Muscle of leg (tissue), 3 donors: ENCODE measurements at regions not wholly inside any gene's neighbourhood (a gene's known extent, or its start where the extent isn't known, plus 50 kb on each side); places are given as distances from the start of the nearest gene placed in this dataset.
"Not testable (repeated sequence)": the region's sequence is repeated elsewhere in the genome, so short reads cannot be mapped to it uniquely, and the experiment has no call there.

ENCODE experiments used
- DNase-seq: peaks from one replicate; pipeline ENCODE4 v3.0.0; 2013
- H3K27ac ChIP-seq: one replicate; pipeline ENCODE4 v1.5.1; 2013; ENCODE audit warnings: mild to moderate bottlenecking, low read length, control low read depth
- H3K27me3 ChIP-seq: one replicate; pipeline ENCODE4 v1.6.1; 2013; ENCODE audit warnings: low read length; ENCODE audit not compliant: control insufficient read depth, insufficient read depth
- H3K36me3 ChIP-seq: one replicate; pipeline ENCODE4 v1.6.1; 2013; ENCODE audit warnings: low read length; ENCODE audit not compliant: control insufficient read depth, insufficient read depth
- H3K4me1 ChIP-seq: one replicate; pipeline ENCODE4 v1.6.1; 2013; ENCODE audit warnings: low read length; ENCODE audit not compliant: control insufficient read depth, insufficient read depth
- H3K4me3 ChIP-seq: one replicate; pipeline ENCODE4 v1.5.1; 2013; ENCODE audit warnings: low read length, control low read depth
- H3K9me3 ChIP-seq: replicated peaks from 2 replicates; pipeline ENCODE4 v1.6.1; 2013; ENCODE audit warnings: low read depth, low read length; ENCODE audit not compliant: control insufficient read depth
- WGBS: methylation state at CpG from one replicate; pipeline ENCODE4 v1.1.5; 2013; ENCODE audit warnings: missing lambda C conversion rate; ENCODE audit not compliant: insufficient coverage; 5-methylcytosine and 5-hydroxymethylcytosine counted together

GRCh38 chr2:192948316-192948715, 753.6 kb upstream of the TMEFF2 start:
- Histone ChIP-seq H3K4me1 (peaks cover 2% of the 10 kb centered on the region), H3K4me3 (no peak overlapping the region), H3K27ac (no peak overlapping the region), H3K9me3 (no peaks in the 10 kb centered on the region), H3K36me3 (no peaks in the 10 kb centered on the region), H3K27me3 (no peaks in the 10 kb centered on the region)
- WGBS: no CpG with 5 or more reads among the region's 3 CpGs
- DNase-seq: peak; percentile 77

GRCh38 chr2:192947352-192947751, 752.6 kb upstream of the TMEFF2 start:
- H3K4me3 ChIP-seq: no peak overlapping the region

GRCh38 chr2:192940767-192941166, 746.0 kb upstream of the TMEFF2 start:
- Histone ChIP-seq H3K4me1 (no peaks in the 10 kb centered on the region), H3K9me3 (no peaks in the 10 kb centered on the region), H3K4me3 (no peak overlapping the region), H3K27ac (no peak overlapping the region), H3K27me3 (no peaks in the 10 kb centered on the region), H3K36me3 (no peaks in the 10 kb centered on the region)
- WGBS: no CpG with 5 or more reads among the region's 1 CpG
- DNase-seq: no peak

More at GRCh38 chr2:192947352-192947751, 752.6 kb upstream of the TMEFF2 start:
- WGBS: no CpG with 5 or more reads among the region's 1 CpG
- DNase-seq: peak; percentile 74
- no peaks in the 10 kb centered on the region for H3K36me3 ChIP-seq
- no peak overlapping the region for H3K27ac ChIP-seq
- H3K27me3 ChIP-seq: no peaks in the 10 kb centered on the region
- peaks cover 2% of the 10 kb centered on the region for H3K4me1 ChIP-seq
- H3K9me3 ChIP-seq: no peaks in the 10 kb centered on the region

GRCh38 chr2:192932376-192932775, 737.6 kb upstream of the TMEFF2 start:
- no peak overlapping the region for H3K27ac ChIP-seq
- H3K4me1 ChIP-seq: no peaks in the 10 kb centered on the region
- H3K9me3 ChIP-seq: no peaks in the 10 kb centered on the region
- no peak overlapping the region for H3K4me3 ChIP-seq
- DNase-seq: peak; percentile 87
- no CpG with 5 or more reads among the region's 1 CpG for WGBS
- H3K36me3 ChIP-seq: no peaks in the 10 kb centered on the region
- no peaks in the 10 kb centered on the region for H3K27me3 ChIP-seq

- not testable (repeated sequence) for H3K27ac ChIP-seq, H3K4me1 ChIP-seq, DNase-seq, H3K9me3 ChIP-seq, H3K4me3 ChIP-seq, H3K36me3 ChIP-seq, H3K27me3 ChIP-seq
- 96% methylated on average over 4 of the region's 4 CpGs for WGBS
Measured at GRCh38 chr2:192921631-192922030, 726.9 kb upstream of the TMEFF2 start.

- DNase-seq: peak; percentile 44
- Histone ChIP-seq H3K27ac (no peak overlapping the region), H3K4me1 (no peaks in the 10 kb centered on the region), H3K9me3 (no peaks in the 10 kb centered on the region), H3K36me3 (no peaks in the 10 kb centered on the region), H3K27me3 (no peaks in the 10 kb centered on the region), H3K4me3 (no peak overlapping the region)
Measured at GRCh38 chr2:192901446-192901845, 706.7 kb upstream of the TMEFF2 start.

GRCh38 chr2:192899466-192899865, 704.7 kb upstream of the TMEFF2 start:
- Histone ChIP-seq H3K36me3 (no peaks in the 10 kb centered on the region), H3K4me3 (no peak overlapping the region), H3K27me3 (no peaks in the 10 kb centered on the region), H3K4me1 (no peaks in the 10 kb centered on the region), H3K9me3 (no peaks in the 10 kb centered on the region), H3K27ac (no peak overlapping the region)
- 92% methylated on average over 3 of the region's 3 CpGs for WGBS
- no peak for DNase-seq

- WGBS: 99% methylated on average over 20 of the region's 29 CpGs
Measured at GRCh38 chr2:192893976-192894375, 699.2 kb upstream of the TMEFF2 start.

GRCh38 chr2:192888109-192888508, 693.4 kb upstream of the TMEFF2 start:
- Histone ChIP-seq H3K27me3 (no peaks in the 10 kb centered on the region), H3K36me3 (no peaks in the 10 kb centered on the region), H3K27ac (no peak overlapping the region), H3K4me3 (no peak overlapping the region), H3K9me3 (no peaks in the 10 kb centered on the region), H3K4me1 (no peaks in the 10 kb centered on the region)
- DNase-seq: no peak

More at GRCh38 chr2:192893976-192894375, 699.2 kb upstream of the TMEFF2 start:
- H3K4me3 ChIP-seq, DNase-seq, H3K27me3 ChIP-seq, H3K4me1 ChIP-seq, H3K9me3 ChIP-seq, H3K27ac ChIP-seq, H3K36me3 ChIP-seq: not testable (repeated sequence)

- no peak for DNase-seq
- no peaks in the 10 kb centered on the region for H3K36me3 ChIP-seq
Measured at GRCh38 chr2:192887337-192887736, 692.6 kb upstream of the TMEFF2 start.

GRCh38 chr2:192886636-192887035, 691.9 kb upstream of the TMEFF2 start:
- Histone ChIP-seq H3K4me3 (no peak overlapping the region), H3K36me3 (no peaks in the 10 kb centered on the region), H3K27ac (no peak overlapping the region), H3K4me1 (no peaks in the 10 kb centered on the region), H3K27me3 (no peaks in the 10 kb centered on the region), H3K9me3 (no peaks in the 10 kb centered on the region)
- no peak for DNase-seq
- WGBS: no CpG with 5 or more reads among the region's 1 CpG

More at GRCh38 chr2:192887337-192887736, 692.6 kb upstream of the TMEFF2 start:
- no peak overlapping the region for H3K27ac ChIP-seq
- H3K9me3 ChIP-seq: no peaks in the 10 kb centered on the region
- no CpG with 5 or more reads among the region's 1 CpG for WGBS
- no peaks in the 10 kb centered on the region for H3K4me1 ChIP-seq
- no peaks in the 10 kb centered on the region for H3K27me3 ChIP-seq
- no peak overlapping the region for H3K4me3 ChIP-seq
